Vagina (tissue), 2 donors: ENCODE measurements at regions not wholly inside any gene's neighbourhood (a gene's known extent, or its start where the extent isn't known, plus 50 kb on each side); places are given as distances from the start of the nearest gene placed in this dataset.

Experiments
- DNase-seq, 2 donors: peaks; one replicate each; pipeline ENCODE4 v3.0.0-alpha.2; 2017; ENCODE audit errors: extremely low spot score in 2 of 2
- H3K27ac ChIP-seq: fragments of 200-600 bp; sonication (generic); one replicate; pipeline ENCODE4 v1.5.1; 2019
- H3K27me3 ChIP-seq: fragments of 200-600 bp; sonication (generic); one replicate; pipeline ENCODE4 v1.5.1; 2019
- H3K36me3 ChIP-seq, 2 donors: fragments of 200-600 bp; sonication (generic); one replicate each; pipeline ENCODE4 v1.5.1; 2017 to 2019
- H3K4me1 ChIP-seq: fragments of 200-600 bp; sonication (generic); one replicate; pipeline ENCODE4 v1.5.1; 2019
- H3K4me3 ChIP-seq, 2 donors: fragments of 200-600 bp; sonication (generic); 1 replicate in 1 of 2; 2 replicates in 1 of 2; pipeline ENCODE4 v1.5.1; 2016 to 2019
- H3K9me3 ChIP-seq: fragments of 200-600 bp; sonication (generic); one replicate; pipeline ENCODE4 v1.5.1; 2019
- POLR2A ChIP-seq, 2 donors: fragments of 450-650 bp; IDR thresholded peaks; one replicate each; pipeline ENCODE4 v1.6.1; 2017; ENCODE audit warnings: antibody characterized with exemption in 2 of 2, mild to moderate bottlenecking in 2 of 2, moderate library complexity in 2 of 2
- POLR2AphosphoS5 ChIP-seq, 2 donors: sonication (generic); formaldehyde crosslinking; IDR thresholded peaks; one replicate each; pipeline ENCODE4 v1.9.0; 2017; ENCODE audit warnings: antibody characterized with exemption in 2 of 2, mild to moderate bottlenecking in 2 of 2, low read depth in 1 of 2; ENCODE audit not compliant: insufficient read depth in 1 of 2
- intact Hi-C: fragments of 100-400 bp; cut with DNase I; formaldehyde crosslinking; loops from one replicate; pipeline ENCODE4 v1.15.1; 2023
- TF ChIP-seq, protein P1 (sequence below), 3 experiments: fragments of 450-650 bp in 2 of 3; fragments of 200-600 bp in 1 of 3; sonication (generic) in 1 of 3; IDR thresholded peaks; one replicate each; pipeline ENCODE4 v1.5.1; 2017 to 2019; ENCODE audit warnings: antibody characterized with exemption in 3 of 3, mild to moderate bottlenecking in 2 of 3, moderate library complexity in 2 of 3

DNA sequence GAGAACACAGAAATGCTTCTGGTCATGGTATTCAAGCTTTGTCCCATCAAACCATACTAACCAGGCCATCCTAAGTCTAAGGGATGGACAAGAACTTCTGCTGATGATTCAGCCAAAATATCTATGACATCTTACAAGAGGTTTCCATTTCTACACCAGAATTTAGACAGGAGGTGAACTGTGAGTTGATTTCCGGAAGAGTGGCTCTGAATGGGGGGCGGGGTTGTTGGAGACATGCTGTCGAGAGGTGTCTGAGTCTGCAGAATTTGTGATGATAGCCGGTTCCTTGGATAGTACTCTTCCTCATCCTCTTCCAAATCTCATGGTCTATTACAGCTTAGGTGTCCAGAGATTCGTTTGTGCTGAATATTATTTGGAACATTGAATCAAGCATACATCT is 408.7 kb upstream of the TCF4 start:
- Histone ChIP-seq H3K4me3 (no peak overlapping the region), H3K36me3 (no peaks in the 10 kb centered on the region), H3K27ac (no peak overlapping the region), H3K27me3 (no peaks in the 10 kb centered on the region), H3K4me1 (peaks cover 27% of the 10 kb centered on the region), H3K9me3 (no peaks in the 10 kb centered on the region)
- TF ChIP-seq POLR2A (IDR thresholded peaks at IDR 0.05) (no peak), POLR2AphosphoS5 (IDR thresholded peaks at IDR 0.05; ENCODE audit: insufficient read depth in 1 of 2, low read depth in 1 of 2) (no peak)
- TF ChIP-seq, protein P1, sequence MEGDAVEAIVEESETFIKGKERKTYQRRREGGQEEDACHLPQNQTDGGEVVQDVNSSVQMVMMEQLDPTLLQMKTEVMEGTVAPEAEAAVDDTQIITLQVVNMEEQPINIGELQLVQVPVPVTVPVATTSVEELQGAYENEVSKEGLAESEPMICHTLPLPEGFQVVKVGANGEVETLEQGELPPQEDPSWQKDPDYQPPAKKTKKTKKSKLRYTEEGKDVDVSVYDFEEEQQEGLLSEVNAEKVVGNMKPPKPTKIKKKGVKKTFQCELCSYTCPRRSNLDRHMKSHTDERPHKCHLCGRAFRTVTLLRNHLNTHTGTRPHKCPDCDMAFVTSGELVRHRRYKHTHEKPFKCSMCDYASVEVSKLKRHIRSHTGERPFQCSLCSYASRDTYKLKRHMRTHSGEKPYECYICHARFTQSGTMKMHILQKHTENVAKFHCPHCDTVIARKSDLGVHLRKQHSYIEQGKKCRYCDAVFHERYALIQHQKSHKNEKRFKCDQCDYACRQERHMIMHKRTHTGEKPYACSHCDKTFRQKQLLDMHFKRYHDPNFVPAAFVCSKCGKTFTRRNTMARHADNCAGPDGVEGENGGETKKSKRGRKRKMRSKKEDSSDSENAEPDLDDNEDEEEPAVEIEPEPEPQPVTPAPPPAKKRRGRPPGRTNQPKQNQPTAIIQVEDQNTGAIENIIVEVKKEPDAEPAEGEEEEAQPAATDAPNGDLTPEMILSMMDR (IDR thresholded peaks at IDR 0.05) = no peak
- intact Hi-C loops = no loop called here
- DNase-seq = no peak

DNA sequence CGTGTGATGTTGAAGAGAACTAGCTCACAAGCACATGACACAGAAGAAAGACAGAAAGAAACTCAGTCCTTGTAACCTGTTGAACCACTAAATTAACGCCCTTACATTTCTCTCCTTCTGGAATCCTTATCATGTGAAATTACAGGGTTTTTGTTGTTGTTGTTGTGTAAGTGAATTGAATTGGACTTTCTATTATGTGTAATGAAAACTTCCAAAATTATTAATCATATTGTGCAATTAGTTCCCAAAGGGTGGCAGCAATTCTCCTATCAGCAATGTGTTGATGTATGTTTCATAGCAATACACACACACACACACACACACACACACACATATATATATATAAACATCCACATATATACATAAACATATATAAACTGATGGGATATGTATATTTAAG is 402.2 kb upstream of the TCF4 start:
- no peaks in the 10 kb centered on the region for H3K36me3 ChIP-seq
- H3K4me3 ChIP-seq = no peak overlapping the region
- no peaks in the 10 kb centered on the region for H3K27me3 ChIP-seq
- H3K4me1 ChIP-seq = no peaks in the 10 kb centered on the region
- DNase-seq = no peak
- intact Hi-C loops = no loop called here
- no peak for TF ChIP-seq POLR2A (IDR thresholded peaks at IDR 0.05)
- no peak for TF ChIP-seq POLR2AphosphoS5 (IDR thresholded peaks at IDR 0.05; ENCODE audit: insufficient read depth in 1 of 2, low read depth in 1 of 2)
- TF ChIP-seq, protein P1 (IDR thresholded peaks at IDR 0.05) = no peak
- H3K9me3 ChIP-seq = no peaks in the 10 kb centered on the region
- no peak overlapping the region for H3K27ac ChIP-seq

DNA sequence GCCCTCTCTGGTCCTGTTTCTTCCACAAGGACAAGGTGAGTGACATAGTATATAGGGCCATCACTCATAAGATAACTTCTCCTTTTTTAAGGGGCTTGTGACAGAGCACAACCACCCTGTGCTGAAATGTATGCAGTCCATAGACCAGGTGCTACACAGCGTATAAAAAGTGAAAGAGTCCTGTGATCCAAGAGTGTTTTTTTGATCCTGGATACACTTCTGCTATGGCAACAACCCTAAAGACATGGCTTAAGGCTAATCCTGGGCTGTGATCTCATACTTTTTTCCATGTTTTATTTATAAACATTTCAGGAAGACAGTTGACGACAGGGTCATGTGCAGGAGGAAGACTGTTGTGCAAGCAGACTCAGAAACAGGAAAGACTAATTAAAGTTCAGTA is 400.5 kb upstream of the TCF4 start:
- DNase-seq = no peak
- intact Hi-C loops = no loop called here

DNA sequence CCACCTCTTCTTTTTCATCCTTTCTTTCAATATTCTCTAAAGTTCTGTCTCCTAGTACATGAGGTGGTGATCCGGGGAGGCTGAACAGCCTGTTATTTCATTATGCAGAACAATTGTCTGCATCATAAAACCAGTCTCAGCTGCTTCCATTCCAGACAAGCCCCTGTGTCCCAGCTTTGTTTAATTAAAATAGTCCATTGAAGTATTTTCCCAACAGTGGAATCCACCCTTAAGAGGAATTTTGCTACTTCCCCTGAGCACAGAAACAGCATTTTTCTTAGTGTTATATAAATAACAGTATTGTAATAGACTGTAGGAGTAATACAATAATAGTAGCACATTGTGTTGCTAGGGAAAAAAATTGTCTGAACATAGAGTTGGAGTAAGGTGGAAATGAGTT is 395.4 kb upstream of the TCF4 start:
- Histone ChIP-seq H3K27me3 (no peaks in the 10 kb centered on the region), H3K4me1 (no peaks in the 10 kb centered on the region), H3K36me3 (no peaks in the 10 kb centered on the region), H3K4me3 (no peak overlapping the region), H3K9me3 (no peaks in the 10 kb centered on the region), H3K27ac (peak overlapping the region; percentile 2)
- no peak for DNase-seq
- no peak for TF ChIP-seq POLR2A (IDR thresholded peaks at IDR 0.05)
- no peak for TF ChIP-seq POLR2AphosphoS5 (IDR thresholded peaks at IDR 0.05; ENCODE audit: insufficient read depth in 1 of 2, low read depth in 1 of 2)
- TF ChIP-seq, protein P1 (IDR thresholded peaks at IDR 0.05) = no peak
- intact Hi-C loops = no loop called here

More for the DNA sequence above, 400.5 kb upstream of the TCF4 start:
- no peaks in the 10 kb centered on the region for H3K9me3 ChIP-seq
- TF ChIP-seq, protein P1 (IDR thresholded peaks at IDR 0.05) = no peak
- peak in 1 of 2 donors; percentile 68 for TF ChIP-seq POLR2AphosphoS5 (IDR thresholded peaks at IDR 0.05; ENCODE audit: insufficient read depth in 1 of 2, low read depth in 1 of 2)
- H3K4me3 ChIP-seq = no peak overlapping the region
- H3K4me1 ChIP-seq = no peaks in the 10 kb centered on the region
- H3K27ac ChIP-seq = peak overlapping the region; percentile 41
- no peaks in the 10 kb centered on the region for H3K27me3 ChIP-seq
- no peaks in the 10 kb centered on the region for H3K36me3 ChIP-seq

DNA sequence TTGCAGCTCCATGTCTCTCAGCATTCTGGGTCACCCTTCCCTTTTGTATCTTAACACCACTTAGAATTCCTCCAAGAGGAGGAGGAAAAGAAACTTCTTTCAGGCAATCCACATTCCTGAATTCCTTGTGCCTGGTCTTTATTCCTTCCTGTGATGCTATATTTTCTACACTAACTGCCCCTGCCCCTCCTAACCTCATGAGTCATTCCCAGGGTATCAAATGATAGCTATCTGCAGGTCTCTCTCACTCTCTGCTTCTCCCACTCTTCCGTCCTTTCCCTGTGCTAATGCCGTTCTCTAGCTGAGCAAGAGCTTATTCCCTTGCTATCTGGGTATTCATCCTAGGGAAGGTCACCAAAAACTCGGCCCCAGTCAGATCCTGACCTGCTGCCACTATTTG is 395.0 kb upstream of the TCF4 start:
- no peaks in the 10 kb centered on the region for H3K4me1 ChIP-seq
- H3K27me3 ChIP-seq = no peaks in the 10 kb centered on the region
- no peaks in the 10 kb centered on the region for H3K9me3 ChIP-seq
- peak overlapping the region; percentile 2 for H3K27ac ChIP-seq
- intact Hi-C loops = no loop called here
- H3K36me3 ChIP-seq = no peaks in the 10 kb centered on the region
- DNase-seq = no peak
- TF ChIP-seq, protein P1 (IDR thresholded peaks at IDR 0.05) = no peak
- TF ChIP-seq POLR2A (IDR thresholded peaks at IDR 0.05) (no peak), POLR2AphosphoS5 (IDR thresholded peaks at IDR 0.05; ENCODE audit: insufficient read depth in 1 of 2, low read depth in 1 of 2) (no peak)
- H3K4me3 ChIP-seq = no peak overlapping the region
